NCI-H1417 (cell line): ENCODE measurements at regions not wholly inside any gene's neighbourhood (a gene's known extent, or its start where the extent isn't known, plus 50 kb on each side); places are given as distances from the start of the nearest gene placed in this dataset.
"Not testable (repeated sequence)": the region's sequence is repeated elsewhere in the genome, so short reads cannot be mapped to it uniquely, and the experiment has no call there.

ENCODE experiments used
- DNase-seq, 3 experiments: peaks; one replicate each; lab custom pipeline; 2025; lab: John Stamatoyannopoulos, UW

GRCh38 chr10:33602278-33602677, 267.8 kb upstream of the NRP1 start:
- no peak for DNase-seq

- DNase-seq = no peak
These were observed 265.9 kb upstream of the NRP1 start for GRCh38 chr10:33600381-33600780.

GRCh38 chr10:33596422-33596821, 262.0 kb upstream of the NRP1 start:
- no peak for DNase-seq

- no peak for DNase-seq
These were observed 260.0 kb upstream of the NRP1 start for GRCh38 chr10:33594475-33594874.

GRCh38 chr10:33588974-33589600, 254.6 kb upstream of the NRP1 start:
- no peak for DNase-seq

GRCh38 chr10:33584596-33584995, 250.1 kb upstream of the NRP1 start:
- DNase-seq = not testable (repeated sequence)

- no peak for DNase-seq
These were observed 245.5 kb upstream of the NRP1 start for GRCh38 chr10:33579996-33580395.

- DNase-seq = no peak
These were observed 239.1 kb upstream of the NRP1 start for GRCh38 chr10:33573606-33574005.

GRCh38 chr10:33571616-33572015, 237.1 kb upstream of the NRP1 start:
- no peak for DNase-seq

GRCh38 chr10:33570495-33570894, 236.0 kb upstream of the NRP1 start:
- DNase-seq = no peak

GRCh38 chr10:33569702-33570101, 235.2 kb upstream of the NRP1 start:
- DNase-seq = no peak

- DNase-seq = no peak
These were observed 232.0 kb upstream of the NRP1 start for GRCh38 chr10:33566426-33566825.

GRCh38 chr10:33566001-33566400, 231.5 kb upstream of the NRP1 start:
- no peak for DNase-seq

- no peak for DNase-seq
These were observed 230.8 kb upstream of the NRP1 start for GRCh38 chr10:33565231-33565630.

GRCh38 chr10:33559105-33559504, 224.6 kb upstream of the NRP1 start:
- no peak for DNase-seq

GRCh38 chr10:33557313-33557712, 222.8 kb upstream of the NRP1 start:
- DNase-seq = no peak

GRCh38 chr10:33556620-33557019, 222.2 kb upstream of the NRP1 start:
- peak; percentile 1 to 40 (median 37) for DNase-seq

- no peak for DNase-seq
These were observed 221.6 kb upstream of the NRP1 start for GRCh38 chr10:33556103-33556502.

GRCh38 chr10:33553748-33554571, 219.5 kb upstream of the NRP1 start:
- DNase-seq = peak in 2 of 3 experiments; percentile 5 to 53

GRCh38 chr10:33552290-33552689, 217.8 kb upstream of the NRP1 start:
- DNase-seq = no peak

GRCh38 chr10:33550811-33551210, 216.3 kb upstream of the NRP1 start:
- no peak for DNase-seq

GRCh38 chr10:33547976-33548375, 213.5 kb upstream of the NRP1 start:
- DNase-seq = peak in 2 of 3 experiments; percentile 21 to 57

GRCh38 chr10:33546031-33546430, 211.6 kb upstream of the NRP1 start:
- no peak for DNase-seq
